Lower lobe of right lung (tissue), 2 donors: ENCODE measurements at regions not wholly inside any gene's neighbourhood (a gene's known extent, or its start where the extent isn't known, plus 50 kb on each side); places are given as distances from the start of the nearest gene placed in this dataset.

Experiments used
- ATAC-seq, 2 donors: fragments of 200-7000 bp; cut with Tn5 transposase; one replicate each; pipeline ENCODE4 v1.9.1; 2020 to 2022; ENCODE audit warnings: mild to moderate bottlenecking in 2 of 2, moderate library complexity in 2 of 2
- DNase-seq: peaks from one replicate; pipeline ENCODE4 v3.0.0-alpha.2; 2020
- H3K27ac ChIP-seq: fragments of 200-600 bp; one replicate; pipeline ENCODE4 v1.8.0; 2022
- H3K27me3 ChIP-seq: fragments of 200-600 bp; one replicate; pipeline ENCODE4 v1.8.0; 2022; ENCODE audit warnings: low read depth
- H3K36me3 ChIP-seq: fragments of 200-600 bp; one replicate; pipeline ENCODE4 v1.8.0; 2022; ENCODE audit warnings: mild to moderate bottlenecking
- H3K4me1 ChIP-seq: fragments of 200-600 bp; one replicate; pipeline ENCODE4 v1.8.0; 2022
- H3K4me3 ChIP-seq: fragments of 200-600 bp; one replicate; pipeline ENCODE4 v1.8.0; 2022; ENCODE audit warnings: mild to moderate bottlenecking
- H3K9me3 ChIP-seq: fragments of 200-600 bp; one replicate; pipeline ENCODE4 v1.8.0; 2022
- intact Hi-C: fragments of 100-400 bp; cut with DNase I; formaldehyde crosslinking; loops from one replicate; pipeline ENCODE4 v1.11.0; 2022
- TF ChIP-seq, protein P1 (sequence below): fragments of 200-600 bp; IDR thresholded peaks from one replicate; pipeline ENCODE4 v1.8.0; 2022; ENCODE audit warnings: antibody characterized with exemption, mild to moderate bottlenecking
- donor health status: DM: no; HTN: yes; CAD: no; lungs with severe emphysema.

DNA sequence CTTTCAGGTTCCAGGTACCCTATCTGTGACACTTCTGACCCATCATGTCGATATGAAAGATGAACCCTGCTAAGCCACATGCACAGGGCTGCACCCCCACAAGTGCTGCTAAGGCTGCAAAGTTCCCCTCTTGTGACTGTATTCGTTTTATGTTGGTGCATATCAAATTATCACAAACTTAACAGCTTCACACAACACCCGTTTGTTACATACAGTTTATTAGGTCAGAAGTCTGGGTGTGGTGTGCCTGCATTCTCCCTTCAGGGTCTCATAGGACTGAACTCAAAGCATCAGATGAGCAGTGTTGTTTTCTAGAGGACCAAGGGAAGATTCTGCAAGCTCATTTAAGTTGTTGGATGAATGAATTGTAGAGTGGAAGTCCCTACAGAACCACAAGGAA lies 199.4 kb downstream of the ANAPC1 start:
- no peak for ATAC-seq
- H3K4me1 ChIP-seq: no peaks in the 10 kb centered on the region
- H3K4me3 ChIP-seq: no peak overlapping the region
- no peaks in the 10 kb centered on the region for H3K36me3 ChIP-seq
- no peak for DNase-seq
- no peaks in the 10 kb centered on the region for H3K9me3 ChIP-seq
- intact Hi-C loops: no loop called here
- H3K27ac ChIP-seq: no peak overlapping the region
- TF ChIP-seq, protein P1, sequence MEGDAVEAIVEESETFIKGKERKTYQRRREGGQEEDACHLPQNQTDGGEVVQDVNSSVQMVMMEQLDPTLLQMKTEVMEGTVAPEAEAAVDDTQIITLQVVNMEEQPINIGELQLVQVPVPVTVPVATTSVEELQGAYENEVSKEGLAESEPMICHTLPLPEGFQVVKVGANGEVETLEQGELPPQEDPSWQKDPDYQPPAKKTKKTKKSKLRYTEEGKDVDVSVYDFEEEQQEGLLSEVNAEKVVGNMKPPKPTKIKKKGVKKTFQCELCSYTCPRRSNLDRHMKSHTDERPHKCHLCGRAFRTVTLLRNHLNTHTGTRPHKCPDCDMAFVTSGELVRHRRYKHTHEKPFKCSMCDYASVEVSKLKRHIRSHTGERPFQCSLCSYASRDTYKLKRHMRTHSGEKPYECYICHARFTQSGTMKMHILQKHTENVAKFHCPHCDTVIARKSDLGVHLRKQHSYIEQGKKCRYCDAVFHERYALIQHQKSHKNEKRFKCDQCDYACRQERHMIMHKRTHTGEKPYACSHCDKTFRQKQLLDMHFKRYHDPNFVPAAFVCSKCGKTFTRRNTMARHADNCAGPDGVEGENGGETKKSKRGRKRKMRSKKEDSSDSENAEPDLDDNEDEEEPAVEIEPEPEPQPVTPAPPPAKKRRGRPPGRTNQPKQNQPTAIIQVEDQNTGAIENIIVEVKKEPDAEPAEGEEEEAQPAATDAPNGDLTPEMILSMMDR: no peak
- no peaks in the 10 kb centered on the region for H3K27me3 ChIP-seq

DNA sequence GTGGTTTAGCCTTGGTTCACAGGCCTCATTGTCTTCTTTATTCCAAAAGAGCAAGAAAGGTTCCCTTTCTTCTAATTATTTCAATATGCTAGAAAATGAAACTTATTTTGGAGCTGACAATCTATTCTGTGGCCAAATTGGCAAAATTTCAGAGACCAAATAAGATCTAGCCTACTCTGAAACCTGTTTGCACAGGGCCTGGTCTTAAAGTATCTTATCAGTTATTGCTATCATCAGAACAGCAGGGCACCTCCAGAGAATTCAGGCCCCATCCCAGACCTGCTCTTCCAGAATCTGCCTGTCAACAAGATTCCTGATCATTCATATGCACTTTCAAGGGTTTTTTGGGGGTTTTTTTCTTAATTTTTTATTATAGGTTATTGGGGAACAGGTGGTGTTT lies 198.7 kb downstream of the ANAPC1 start:
- DNase-seq: no peak
- H3K4me3 ChIP-seq: no peak overlapping the region
- H3K4me1 ChIP-seq: no peaks in the 10 kb centered on the region
- ATAC-seq: no peak
- no peaks in the 10 kb centered on the region for H3K27me3 ChIP-seq
- intact Hi-C loops: no loop called here
- TF ChIP-seq, protein P1: no peak
- no peaks in the 10 kb centered on the region for H3K36me3 ChIP-seq
- H3K9me3 ChIP-seq: no peaks in the 10 kb centered on the region
- H3K27ac ChIP-seq: no peak overlapping the region

DNA sequence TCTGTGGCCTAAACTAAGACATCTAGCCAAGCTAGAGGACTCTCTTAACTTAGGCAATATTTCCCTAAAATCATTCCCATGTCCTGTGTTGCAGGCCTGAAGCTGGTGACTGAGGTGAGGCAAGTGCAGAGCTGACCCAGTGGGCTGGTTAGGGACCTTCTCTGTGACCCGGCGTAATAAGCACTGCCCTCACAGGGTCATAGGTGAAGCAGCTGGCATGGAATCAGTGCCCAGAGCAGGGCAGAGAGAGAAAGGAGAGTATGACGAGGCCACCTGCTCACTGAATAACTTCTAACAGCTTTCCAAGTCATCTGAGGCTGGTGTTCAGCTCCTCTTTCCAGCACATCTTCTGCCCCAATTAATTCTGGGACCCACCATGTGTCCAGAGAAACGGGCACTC lies 197.0 kb downstream of the ANAPC1 start:
- H3K27me3 ChIP-seq: no peaks in the 10 kb centered on the region
- no peak overlapping the region for H3K4me3 ChIP-seq
- ATAC-seq: no peak
- H3K9me3 ChIP-seq: no peaks in the 10 kb centered on the region
- no peak overlapping the region for H3K27ac ChIP-seq
- intact Hi-C loops: no loop called here
- TF ChIP-seq, protein P1: no peak
- H3K4me1 ChIP-seq: no peaks in the 10 kb centered on the region
- no peak for DNase-seq
- H3K36me3 ChIP-seq: no peaks in the 10 kb centered on the region

DNA sequence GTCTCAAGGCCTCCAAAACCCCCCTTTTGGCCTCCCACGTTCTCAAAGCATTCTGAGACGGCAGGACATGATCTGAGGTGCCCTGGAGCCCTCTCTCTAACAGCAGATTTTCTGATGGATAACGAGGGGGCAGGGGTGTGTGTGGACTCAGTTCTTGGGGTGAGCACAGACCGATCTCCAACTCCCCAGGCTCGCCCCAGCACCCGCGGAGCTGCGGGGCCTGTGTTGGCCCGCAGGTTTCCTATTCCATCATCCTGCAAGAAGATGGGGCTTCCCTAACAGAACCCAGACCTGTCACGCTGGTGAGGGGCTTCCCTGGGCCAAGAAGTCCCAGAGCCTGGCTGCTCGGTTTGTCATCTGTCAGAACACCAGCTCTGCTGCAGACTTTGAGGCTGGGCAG lies 196.1 kb downstream of the ANAPC1 start:
- Histone ChIP-seq H3K36me3 (no peaks in the 10 kb centered on the region), H3K27ac (no peak overlapping the region), H3K27me3 (no peaks in the 10 kb centered on the region), H3K4me3 (no peak overlapping the region), H3K4me1 (no peaks in the 10 kb centered on the region), H3K9me3 (no peaks in the 10 kb centered on the region)
- intact Hi-C loops: no loop called here
- DNase-seq: no peak
- TF ChIP-seq, protein P1: no peak
- ATAC-seq: no peak

DNA sequence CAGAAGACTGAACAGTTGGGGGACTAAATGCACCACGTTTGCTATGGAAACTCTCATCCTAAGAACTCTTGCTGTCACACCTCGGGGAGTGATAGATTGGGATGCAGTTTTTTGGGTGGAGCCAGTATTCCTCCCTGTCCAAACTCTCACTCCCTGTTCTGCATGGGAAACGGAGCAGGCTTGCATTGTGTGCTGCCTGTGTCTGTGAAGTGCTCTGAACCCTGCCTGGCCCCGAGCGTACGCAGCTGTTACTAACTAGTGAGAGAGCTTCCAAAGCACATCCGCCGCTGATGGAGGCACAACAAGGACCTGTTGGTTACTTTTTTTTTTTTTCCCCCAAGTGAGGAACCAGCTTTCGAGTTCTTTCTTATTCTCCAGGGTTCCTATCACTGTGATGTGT lies 195.5 kb downstream of the ANAPC1 start:
- DNase-seq (no peak), ATAC-seq (no peak)
- no peaks in the 10 kb centered on the region for H3K4me1 ChIP-seq
- H3K36me3 ChIP-seq: no peaks in the 10 kb centered on the region
- H3K27me3 ChIP-seq: no peaks in the 10 kb centered on the region
- TF ChIP-seq, protein P1: no peak
- intact Hi-C loops: no loop called here
- H3K4me3 ChIP-seq: no peak overlapping the region
- no peak overlapping the region for H3K27ac ChIP-seq
- no peaks in the 10 kb centered on the region for H3K9me3 ChIP-seq

DNA sequence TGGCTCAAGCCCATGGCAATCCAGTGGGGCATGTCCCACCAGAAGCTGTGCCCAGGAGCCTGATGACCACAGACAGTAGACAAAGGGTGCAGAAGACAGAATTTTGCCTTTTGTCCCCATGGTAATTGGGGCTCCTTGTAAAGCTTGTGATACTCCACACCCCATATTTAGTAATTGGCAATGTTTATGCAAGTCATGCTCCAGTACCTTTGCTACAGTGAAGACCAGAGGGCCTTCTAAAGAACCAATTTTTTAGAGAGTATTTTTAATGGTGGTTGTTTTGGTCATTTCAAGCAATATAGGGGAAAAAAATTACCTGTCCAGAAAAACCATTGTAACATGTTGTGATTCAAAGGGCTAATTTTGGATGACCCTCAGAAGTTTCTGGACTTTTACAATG lies 194.8 kb downstream of the ANAPC1 start:
- TF ChIP-seq, protein P1: no peak
- H3K27ac ChIP-seq: no peak overlapping the region

More for the DNA sequence above, 194.8 kb downstream of the ANAPC1 start:
- DNase-seq: no peak
- intact Hi-C loops: no loop called here
- H3K27me3 ChIP-seq: no peaks in the 10 kb centered on the region
- H3K9me3 ChIP-seq: no peaks in the 10 kb centered on the region
- no peak for ATAC-seq
- no peaks in the 10 kb centered on the region for H3K4me1 ChIP-seq
- H3K4me3 ChIP-seq: no peak overlapping the region
- no peaks in the 10 kb centered on the region for H3K36me3 ChIP-seq
